ENCODE measurements at regions not wholly inside any gene's neighbourhood (a gene's known extent, or its start where the extent isn't known, plus 50 kb on each side); places are given as distances from the start of the nearest gene placed in this dataset.
"Not testable (repeated sequence)": the region's sequence is repeated elsewhere in the genome, so short reads cannot be mapped to it uniquely, and the experiment has no call there.

GRCh38 chr2:64238799-64239198 is 94.6 kb upstream of the PELI1 start:
- Histone ChIP-seq H3K9ac (ENCODE audit: low read depth, low read length) (no peak overlapping the region), H3K4me3 (ENCODE audit: low read length) (no peak overlapping the region), H3K4me2 (ENCODE audit: low read length) (no peak overlapping the region), H3K4me1 (ENCODE audit: control insufficient read depth, insufficient read depth, low read length) (no peaks in the 10 kb centered on the region), H3K27me3 (ENCODE audit: control insufficient read depth, insufficient read depth, low read length) (peaks cover 17% of the 10 kb centered on the region), H3K9me3 (replicated peaks; ENCODE audit: low read length) (no peaks in the 10 kb centered on the region), H3K36me3 (ENCODE audit: insufficient read depth, low read length) (no peaks in the 10 kb centered on the region)

DNA sequence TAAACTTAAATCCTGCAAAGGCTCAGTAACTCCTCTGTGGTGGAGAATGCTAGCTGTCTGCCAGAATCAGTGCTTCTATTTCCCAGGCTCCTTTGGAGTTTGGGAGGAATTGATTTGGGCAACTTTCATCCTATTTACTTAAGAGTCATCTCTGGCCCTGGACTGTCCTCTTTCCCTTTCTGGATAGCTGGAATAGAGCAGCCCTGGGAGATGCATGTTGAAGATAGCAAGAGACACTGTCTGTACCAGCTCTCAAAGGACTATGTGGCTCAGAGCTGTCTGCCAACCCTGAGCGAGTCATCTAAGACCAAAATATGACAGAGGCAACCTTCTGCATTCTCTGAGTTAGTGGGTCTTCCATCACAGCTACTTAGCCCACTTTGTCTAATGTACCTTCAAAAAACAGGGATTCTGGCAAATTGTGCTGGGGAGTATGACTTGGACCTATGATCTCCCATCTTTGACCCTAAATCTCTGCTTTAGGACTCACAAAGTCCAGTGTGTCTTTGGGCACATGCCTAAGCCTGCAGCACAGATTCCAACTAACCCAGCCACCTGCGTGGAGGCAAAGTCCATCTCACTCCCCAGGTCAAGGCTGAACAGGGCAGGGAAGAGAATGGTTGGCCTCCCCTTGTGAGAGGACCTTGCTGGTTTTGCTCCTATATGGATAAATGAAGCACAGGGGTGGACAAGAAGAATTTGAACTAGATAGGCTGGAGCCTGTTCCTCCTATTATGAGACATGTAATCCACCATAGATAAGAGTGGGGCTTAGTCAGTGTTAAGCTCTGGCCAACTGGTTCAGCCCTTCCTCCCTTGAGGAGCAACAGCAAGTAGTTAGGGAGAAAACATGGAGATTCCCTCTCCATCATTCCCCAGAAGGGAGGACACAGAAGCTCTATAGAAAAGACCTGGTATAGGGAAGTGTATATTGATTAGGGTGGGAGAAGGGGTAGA is 99.1 kb upstream of the PELI1 start:
- H3K9me3 ChIP-seq (replicated peaks; ENCODE audit: low read length), result no peaks in the 10 kb centered on the region
- H3K4me2 ChIP-seq (ENCODE audit: low read length), result no peak overlapping the region
- no peak overlapping the region for H3K9ac ChIP-seq (ENCODE audit: low read depth, low read length)
- H3K36me3 ChIP-seq (ENCODE audit: insufficient read depth, low read length), result no peaks in the 10 kb centered on the region
- H3K4me1 ChIP-seq (ENCODE audit: control insufficient read depth, insufficient read depth, low read length), result no peaks in the 10 kb centered on the region
- H3K27me3 ChIP-seq (ENCODE audit: control insufficient read depth, insufficient read depth, low read length), result peaks cover 19% of the 10 kb centered on the region
- H3K4me3 ChIP-seq (ENCODE audit: low read length), result no peak overlapping the region

DNA sequence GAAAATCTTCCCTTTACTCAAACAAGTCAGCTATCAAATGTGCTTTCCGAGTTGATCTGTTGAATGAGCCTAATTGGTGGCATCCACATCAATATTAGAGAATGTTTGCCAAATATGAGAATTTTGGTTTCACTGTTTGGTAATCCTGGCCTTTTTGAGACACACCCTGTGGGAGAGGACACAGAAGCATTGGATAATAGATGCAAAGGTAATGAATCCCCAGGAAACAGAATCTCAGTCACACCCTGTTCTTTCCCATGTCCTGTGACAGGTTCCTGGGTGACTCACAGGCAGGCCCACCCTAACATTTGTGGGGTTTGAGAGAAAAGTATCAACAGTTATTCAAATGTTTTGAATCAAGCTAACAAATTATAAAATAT is 99.8 kb upstream of the PELI1 start:
- Histone ChIP-seq H3K4me3 (ENCODE audit: low read length) (no peak overlapping the region), H3K27me3 (ENCODE audit: control insufficient read depth, insufficient read depth, low read length) (peaks cover 19% of the 10 kb centered on the region), H3K4me1 (ENCODE audit: control insufficient read depth, insufficient read depth, low read length) (no peaks in the 10 kb centered on the region), H3K9me3 (replicated peaks; ENCODE audit: low read length) (no peaks in the 10 kb centered on the region), H3K9ac (ENCODE audit: low read depth, low read length) (no peak overlapping the region), H3K4me2 (ENCODE audit: low read length) (no peak overlapping the region), H3K36me3 (ENCODE audit: insufficient read depth, low read length) (no peaks in the 10 kb centered on the region)

DNA sequence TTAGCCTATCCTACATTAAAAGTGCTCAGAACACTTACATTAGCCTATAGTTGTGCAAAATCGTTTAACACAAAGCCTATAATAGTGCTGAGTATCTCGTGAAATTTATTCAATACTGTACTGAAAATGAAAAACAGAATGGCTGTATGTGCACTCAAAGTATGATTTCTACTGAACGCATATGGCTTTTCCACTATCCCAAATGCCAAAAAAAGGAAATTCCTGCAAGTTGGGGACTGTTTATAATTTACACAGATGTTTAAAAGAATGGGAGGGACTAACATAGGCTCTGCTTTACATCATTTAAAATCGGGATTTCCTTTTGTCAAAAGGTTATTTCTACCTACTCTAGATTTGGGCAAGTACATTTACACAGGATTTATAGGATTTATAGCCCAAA is 101.4 kb upstream of the PELI1 start:
- no peak overlapping the region for H3K4me3 ChIP-seq (ENCODE audit: low read length)
- H3K36me3 ChIP-seq (ENCODE audit: insufficient read depth, low read length), result no peaks in the 10 kb centered on the region
- H3K9ac ChIP-seq (ENCODE audit: low read depth, low read length), result no peak overlapping the region
- H3K4me1 ChIP-seq (ENCODE audit: control insufficient read depth, insufficient read depth, low read length), result no peaks in the 10 kb centered on the region
- no peak overlapping the region for H3K4me2 ChIP-seq (ENCODE audit: low read length)
- no peaks in the 10 kb centered on the region for H3K9me3 ChIP-seq (replicated peaks; ENCODE audit: low read length)
- peaks cover 19% of the 10 kb centered on the region for H3K27me3 ChIP-seq (ENCODE audit: control insufficient read depth, insufficient read depth, low read length)

GRCh38 chr2:64246962-64247361 is 102.7 kb upstream of the PELI1 start:
- Histone ChIP-seq H3K9ac (ENCODE audit: low read depth, low read length) (no peak overlapping the region), H3K36me3 (ENCODE audit: insufficient read depth, low read length) (no peaks in the 10 kb centered on the region), H3K27me3 (ENCODE audit: control insufficient read depth, insufficient read depth, low read length) (peaks cover 13% of the 10 kb centered on the region), H3K4me1 (ENCODE audit: control insufficient read depth, insufficient read depth, low read length) (no peaks in the 10 kb centered on the region), H3K4me3 (ENCODE audit: low read length) (no peak overlapping the region), H3K9me3 (replicated peaks; ENCODE audit: low read length) (no peaks in the 10 kb centered on the region), H3K4me2 (ENCODE audit: low read length) (no peak overlapping the region)

DNA sequence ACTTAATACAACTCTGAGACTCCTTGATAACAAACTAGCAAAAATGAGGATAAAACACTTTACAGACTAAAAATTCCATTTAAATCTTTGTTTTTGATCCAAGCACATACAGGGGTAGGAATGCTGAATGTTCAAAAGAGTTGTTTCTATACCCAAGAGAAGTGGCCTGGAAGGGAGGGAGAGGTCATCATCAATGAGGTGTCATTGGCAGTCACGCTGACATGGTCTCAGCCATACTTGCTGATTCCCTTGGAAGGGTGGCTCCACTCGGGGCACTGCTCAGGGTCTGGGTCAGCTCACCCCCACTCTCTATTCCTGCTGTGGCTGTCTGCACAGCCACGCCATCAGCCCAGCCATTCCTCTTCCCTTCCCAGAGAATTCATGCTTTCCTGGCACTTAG is 105.2 kb upstream of the PELI1 start:
- Histone ChIP-seq H3K4me2 (ENCODE audit: low read length) (no peak overlapping the region), H3K4me1 (ENCODE audit: control insufficient read depth, insufficient read depth, low read length) (no peaks in the 10 kb centered on the region), H3K9ac (ENCODE audit: low read depth, low read length) (no peak overlapping the region), H3K9me3 (replicated peaks; ENCODE audit: low read length) (no peaks in the 10 kb centered on the region), H3K36me3 (ENCODE audit: insufficient read depth, low read length) (no peaks in the 10 kb centered on the region), H3K4me3 (ENCODE audit: low read length) (no peak overlapping the region), H3K27me3 (ENCODE audit: control insufficient read depth, insufficient read depth, low read length) (peaks cover 8% of the 10 kb centered on the region)

DNA sequence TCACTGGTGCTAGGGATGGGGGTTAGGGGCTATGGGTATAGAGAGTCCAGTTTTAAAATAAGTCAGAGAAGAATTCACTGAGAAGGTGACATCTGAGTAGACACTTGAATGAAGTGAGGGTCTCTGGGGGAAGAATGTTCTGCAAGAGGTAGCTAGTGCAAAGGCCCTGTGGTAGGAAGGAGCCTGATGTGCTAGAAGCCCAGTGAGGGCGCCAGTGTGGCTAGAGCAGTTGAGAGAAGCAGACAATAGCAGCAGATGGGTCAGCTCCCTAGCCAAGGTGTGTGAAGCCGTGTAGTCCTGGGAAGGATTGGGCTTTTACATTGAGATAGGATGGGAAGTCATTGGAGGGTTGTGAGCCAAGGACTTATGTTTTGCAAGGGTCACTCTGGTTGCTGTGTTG is 105.8 kb upstream of the PELI1 start:
- Histone ChIP-seq H3K4me1 (ENCODE audit: control insufficient read depth, insufficient read depth, low read length) (no peaks in the 10 kb centered on the region), H3K9ac (ENCODE audit: low read depth, low read length) (no peak overlapping the region), H3K4me3 (ENCODE audit: low read length) (no peak overlapping the region), H3K27me3 (ENCODE audit: control insufficient read depth, insufficient read depth, low read length) (peaks cover 8% of the 10 kb centered on the region), H3K36me3 (ENCODE audit: insufficient read depth, low read length) (no peaks in the 10 kb centered on the region), H3K4me2 (ENCODE audit: low read length) (no peak overlapping the region), H3K9me3 (replicated peaks; ENCODE audit: low read length) (no peaks in the 10 kb centered on the region)

GRCh38 chr2:64250751-64251423 is 106.7 kb upstream of the PELI1 start:
- Histone ChIP-seq H3K9ac (ENCODE audit: low read depth, low read length) (no peak overlapping the region), H3K4me1 (ENCODE audit: control insufficient read depth, insufficient read depth, low read length) (no peaks in the 10 kb centered on the region), H3K4me3 (ENCODE audit: low read length) (no peak overlapping the region), H3K9me3 (replicated peaks; ENCODE audit: low read length) (no peaks in the 10 kb centered on the region), H3K4me2 (ENCODE audit: low read length) (no peak overlapping the region), H3K36me3 (ENCODE audit: insufficient read depth, low read length) (no peaks in the 10 kb centered on the region), H3K27me3 (ENCODE audit: control insufficient read depth, insufficient read depth, low read length) (peaks cover 8% of the 10 kb centered on the region)

GRCh38 chr2:64251497-64252250 is 107.5 kb upstream of the PELI1 start:
- Histone ChIP-seq H3K27me3 (ENCODE audit: control insufficient read depth, insufficient read depth, low read length) (peaks cover 6% of the 10 kb centered on the region), H3K9ac (ENCODE audit: low read depth, low read length) (no peak overlapping the region), H3K36me3 (ENCODE audit: insufficient read depth, low read length) (no peaks in the 10 kb centered on the region), H3K4me1 (ENCODE audit: control insufficient read depth, insufficient read depth, low read length) (no peaks in the 10 kb centered on the region), H3K9me3 (replicated peaks; ENCODE audit: low read length) (no peaks in the 10 kb centered on the region), H3K4me2 (ENCODE audit: low read length) (no peak overlapping the region), H3K4me3 (ENCODE audit: low read length) (no peak overlapping the region)

GRCh38 chr2:64252251-64252978 is 108.2 kb upstream of the PELI1 start:
- not testable (repeated sequence) for H3K9me3 ChIP-seq (replicated peaks; ENCODE audit: low read length); H3K4me1 ChIP-seq (ENCODE audit: control insufficient read depth, insufficient read depth, low read length); H3K9ac ChIP-seq (ENCODE audit: low read depth, low read length); H3K4me2 ChIP-seq (ENCODE audit: low read length); H3K36me3 ChIP-seq (ENCODE audit: insufficient read depth, low read length); H3K27me3 ChIP-seq (ENCODE audit: control insufficient read depth, insufficient read depth, low read length); H3K4me3 ChIP-seq (ENCODE audit: low read length)

GRCh38 chr2:64253421-64253820 is 109.2 kb upstream of the PELI1 start:
- H3K4me2 ChIP-seq (ENCODE audit: low read length); H3K4me1 ChIP-seq (ENCODE audit: control insufficient read depth, insufficient read depth, low read length); H3K4me3 ChIP-seq (ENCODE audit: low read length); H3K27me3 ChIP-seq (ENCODE audit: control insufficient read depth, insufficient read depth, low read length); H3K36me3 ChIP-seq (ENCODE audit: insufficient read depth, low read length); H3K9ac ChIP-seq (ENCODE audit: low read depth, low read length); H3K9me3 ChIP-seq (replicated peaks; ENCODE audit: low read length): not testable (repeated sequence)
